Stimulated activated CD8-positive, alpha-beta memory T cell treated with anti-CD3 and anti-CD28 coated beads, Interleukin-12 subunit alpha, Interleukin-12 subunit beta, amount 100 ng/mL, for 4 hours (primary cell): ENCODE measurements at regions not wholly inside any gene's neighbourhood (a gene's known extent, or its start where the extent isn't known, plus 50 kb on each side); places are given as distances from the start of the nearest gene placed in this dataset.
"Not testable (repeated sequence)": the region's sequence is repeated elsewhere in the genome, so short reads cannot be mapped to it uniquely, and the experiment has no call there.

Source experiments
- DNase-seq: peaks from one replicate; pipeline ENCODE4 v3.0.0-alpha.2; 2020; ENCODE audit warnings: low read depth

DNA sequence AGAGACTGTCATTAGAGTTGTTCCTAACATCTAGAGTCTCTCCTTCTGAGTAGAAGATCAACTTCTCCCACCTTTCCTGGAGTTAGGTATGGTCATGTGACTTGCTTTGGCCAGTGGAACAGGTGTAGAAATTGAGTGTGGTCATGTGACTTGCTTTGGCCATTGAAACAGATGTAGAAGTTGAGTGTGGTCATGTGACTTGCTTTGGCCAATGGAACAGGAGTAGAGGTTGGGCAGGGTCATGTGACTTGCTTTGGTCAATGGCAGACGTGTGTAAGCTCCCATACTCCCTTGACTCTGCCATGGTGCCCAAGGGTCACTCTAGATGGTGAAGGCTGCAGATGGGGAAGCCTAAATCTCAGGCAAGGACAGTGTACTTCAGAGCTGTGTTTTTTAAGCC, 306.0 kb downstream of the NPHP4 start:
- DNase-seq = no peak

DNA sequence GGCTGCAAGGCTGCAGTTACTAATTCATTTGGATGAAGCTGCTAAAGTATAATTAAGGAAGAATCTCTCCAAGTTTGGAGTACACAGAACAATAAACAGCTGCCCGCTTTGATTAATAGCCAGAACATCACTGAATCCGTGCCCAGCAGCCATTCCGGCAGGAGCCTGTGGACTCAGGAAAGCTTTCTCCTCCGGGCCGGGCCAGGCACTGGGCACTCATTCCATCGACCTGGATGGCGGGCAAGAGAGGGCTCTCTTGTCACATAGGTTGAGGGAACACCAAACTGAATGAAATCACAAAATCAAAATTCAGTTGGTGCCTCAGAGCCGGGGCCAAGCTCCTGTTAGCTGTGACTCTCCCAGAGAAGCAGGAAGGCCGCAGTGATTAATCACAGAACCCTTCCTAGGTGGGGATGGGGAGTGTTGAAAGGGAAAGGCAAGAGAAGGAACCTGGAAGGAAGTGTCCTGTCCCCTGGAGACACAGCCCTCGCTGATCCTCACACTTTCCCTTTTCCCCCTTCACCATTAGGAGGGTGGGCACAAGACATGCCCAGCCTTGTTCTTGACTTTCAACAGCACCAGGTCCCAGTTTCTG, 306.7 kb downstream of the NPHP4 start:
- DNase-seq = no peak

DNA sequence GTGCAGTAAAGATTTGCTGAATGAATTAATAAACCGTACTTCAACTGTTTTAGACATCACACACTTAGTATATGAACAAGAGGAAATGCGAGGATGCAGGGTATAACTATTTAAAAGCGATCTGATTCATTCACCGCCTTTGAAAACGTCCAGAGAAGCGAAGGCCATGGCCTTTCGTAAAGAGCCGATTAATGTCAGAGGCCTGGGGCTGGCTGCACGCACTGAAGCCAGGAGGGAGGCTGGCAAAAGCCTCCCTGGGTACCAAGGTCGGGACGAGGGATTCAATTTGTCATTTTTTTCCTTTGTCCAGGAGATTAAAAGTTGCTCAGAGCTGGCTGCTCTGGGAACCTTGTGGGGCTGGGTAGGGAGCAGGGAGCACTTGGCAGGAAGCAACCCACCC, 307.4 kb downstream of the NPHP4 start:
- DNase-seq = no peak

DNA sequence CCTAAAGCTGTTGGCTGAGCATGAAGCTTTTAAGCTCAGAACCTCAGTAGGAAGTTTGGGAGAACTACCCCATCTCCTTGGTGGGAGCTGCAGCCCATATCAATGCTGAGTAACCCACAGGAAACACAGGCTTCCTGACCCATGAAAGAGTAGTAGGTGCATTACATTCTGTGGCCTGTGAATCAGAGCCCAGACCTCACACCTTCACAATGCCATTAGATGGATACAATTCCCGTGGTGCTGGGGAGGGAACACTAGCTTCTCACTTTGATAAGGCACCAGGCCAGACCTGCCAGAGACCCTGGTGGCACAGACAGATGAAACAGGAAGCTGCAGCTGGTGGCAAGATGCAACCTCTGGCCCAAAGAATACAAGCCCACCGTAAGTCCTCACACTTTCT, 308.8 kb downstream of the NPHP4 start:
- DNase-seq = no peak

DNA sequence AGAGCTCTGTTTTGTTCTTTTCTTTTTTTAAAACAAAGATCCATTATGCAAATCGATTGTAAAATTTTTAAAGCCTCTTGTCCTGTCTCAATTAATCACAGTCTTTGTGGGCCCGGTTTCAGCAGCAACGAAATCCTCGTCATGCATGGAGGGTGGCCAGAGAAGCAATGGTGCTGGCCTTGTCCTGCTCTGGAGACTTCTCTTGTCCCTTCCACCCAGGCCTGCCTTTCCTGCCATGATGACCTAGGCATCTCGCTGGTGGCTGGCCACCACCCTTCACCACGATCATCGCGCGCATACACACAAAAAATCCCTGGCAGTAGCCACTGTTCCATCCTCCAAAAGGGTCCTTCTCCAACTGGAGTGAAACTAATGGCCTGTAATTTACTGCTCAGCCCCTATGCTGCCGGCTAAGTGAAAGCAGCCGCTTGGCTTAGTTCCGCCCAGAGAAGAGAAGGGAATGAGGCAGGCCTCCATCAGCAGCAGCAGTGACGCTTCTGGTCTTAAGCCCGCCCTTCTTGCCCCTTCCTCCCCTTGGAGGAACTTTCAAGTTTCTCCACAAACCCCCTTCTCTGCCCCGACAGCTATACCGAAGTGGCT, 309.5 kb downstream of the NPHP4 start:
- no peak for DNase-seq

DNA sequence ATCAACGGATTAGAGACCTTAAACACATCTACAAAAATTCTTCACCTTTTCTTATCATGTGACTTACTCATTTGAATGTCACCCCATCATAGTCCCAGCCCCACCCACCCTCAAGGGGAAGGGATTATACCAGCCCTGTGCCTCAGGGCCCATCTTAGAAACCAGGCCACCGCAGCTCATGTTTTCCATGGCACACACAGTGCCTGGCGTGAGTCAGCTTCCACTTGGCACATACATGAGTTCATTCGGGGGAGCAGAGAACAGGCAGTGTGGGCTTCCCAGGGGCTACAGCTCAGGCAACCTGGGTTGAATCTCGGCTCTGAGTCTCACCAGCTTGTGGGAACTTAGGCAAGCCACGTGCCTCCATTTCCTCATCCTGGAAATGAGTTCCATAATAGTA, 310.6 kb downstream of the NPHP4 start:
- no peak for DNase-seq

DNA sequence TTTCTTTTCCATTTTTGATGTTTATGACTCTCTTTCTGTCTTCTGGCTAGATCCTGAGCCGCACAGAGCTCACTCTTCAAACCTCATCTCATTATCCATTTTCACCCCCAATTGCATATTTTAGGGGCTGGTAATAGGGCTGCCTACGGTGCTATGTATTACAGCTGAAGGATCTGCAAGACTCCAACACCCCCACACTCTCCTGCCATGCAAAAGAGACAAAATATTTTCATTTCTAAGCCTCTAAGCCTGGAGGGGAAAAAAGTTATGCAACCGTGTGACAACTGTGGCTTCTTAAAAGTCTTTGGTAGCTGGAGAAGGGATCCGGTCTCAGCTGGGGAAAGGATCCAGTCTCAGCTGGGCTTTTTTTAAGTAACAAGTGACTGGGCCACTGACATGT, 311.6 kb downstream of the NPHP4 start:
- no peak for DNase-seq

DNA sequence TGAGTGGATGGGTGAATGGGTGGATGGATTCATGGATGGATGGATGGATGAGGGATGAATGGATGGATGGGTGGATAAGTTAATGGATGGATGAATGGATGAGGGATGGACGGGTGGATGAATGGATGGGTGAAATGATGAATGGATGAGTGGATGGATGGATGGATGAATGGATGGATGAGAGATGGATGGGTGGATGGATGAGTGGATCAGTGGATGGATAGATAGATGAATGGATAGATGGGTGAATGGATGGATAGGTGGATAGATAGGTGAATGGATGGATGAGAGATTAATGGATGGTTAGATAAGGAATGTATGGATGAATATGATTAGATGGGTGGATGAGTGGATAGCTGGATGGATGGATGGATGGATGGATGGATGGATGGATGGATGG, 313.5 kb downstream of the NPHP4 start:
- no peak for DNase-seq

DNA sequence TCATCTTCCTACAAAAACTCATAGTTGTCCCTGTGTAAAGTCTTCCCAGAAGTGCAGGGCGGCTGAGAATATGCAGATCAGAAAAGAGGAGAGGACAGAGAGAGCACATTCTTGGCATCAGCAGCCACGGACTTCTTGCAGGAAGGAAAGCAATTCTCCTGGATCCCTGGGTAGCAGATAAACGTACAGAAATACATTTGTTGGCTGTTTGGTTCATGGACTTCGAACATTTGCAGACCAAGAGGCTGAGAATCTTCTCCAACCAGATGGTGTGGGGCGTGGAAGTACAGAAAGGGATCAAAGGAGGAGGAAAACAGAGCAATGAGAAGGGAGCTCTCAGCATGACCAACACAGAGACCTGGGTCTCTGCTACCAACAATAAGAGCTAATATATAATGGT, 319.9 kb downstream of the NPHP4 start:
- DNase-seq = not testable (repeated sequence)

DNA sequence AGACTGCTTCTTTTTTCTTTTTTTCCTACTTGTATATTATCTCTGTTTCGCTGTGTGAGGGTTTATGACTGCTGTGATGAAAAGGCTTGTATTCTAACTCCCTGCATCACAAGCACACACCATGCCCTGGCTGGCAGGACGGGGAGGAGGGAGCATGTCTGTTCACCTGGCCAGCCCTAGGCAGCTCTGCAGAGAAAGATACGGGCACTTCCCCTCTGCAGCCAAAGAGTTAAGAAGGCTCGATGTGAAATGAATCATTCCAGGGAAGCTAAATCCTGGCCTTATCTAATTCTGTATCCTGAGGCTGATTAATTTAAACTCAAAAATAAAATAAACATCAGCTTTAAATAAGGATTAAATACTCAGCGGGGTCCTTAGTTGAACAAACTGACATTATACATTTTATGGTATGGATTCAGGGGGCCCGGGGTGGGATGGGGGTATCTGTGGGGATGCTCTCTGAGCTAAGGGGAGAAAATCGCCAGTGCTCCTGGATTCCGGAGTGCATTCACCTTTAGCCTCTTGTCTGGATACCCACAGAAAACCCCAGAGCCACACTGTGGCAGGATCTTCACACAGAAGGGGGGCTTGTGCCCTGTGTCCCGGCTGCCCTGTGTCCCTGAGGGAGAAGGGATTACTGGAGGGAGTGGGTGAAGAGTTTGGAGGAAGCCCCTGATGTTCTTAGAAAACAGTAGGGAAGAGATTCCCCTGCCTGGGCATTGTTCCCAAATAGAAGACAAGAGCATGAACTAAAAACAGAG, 321.5 kb downstream of the NPHP4 start:
- no peak for DNase-seq

DNA sequence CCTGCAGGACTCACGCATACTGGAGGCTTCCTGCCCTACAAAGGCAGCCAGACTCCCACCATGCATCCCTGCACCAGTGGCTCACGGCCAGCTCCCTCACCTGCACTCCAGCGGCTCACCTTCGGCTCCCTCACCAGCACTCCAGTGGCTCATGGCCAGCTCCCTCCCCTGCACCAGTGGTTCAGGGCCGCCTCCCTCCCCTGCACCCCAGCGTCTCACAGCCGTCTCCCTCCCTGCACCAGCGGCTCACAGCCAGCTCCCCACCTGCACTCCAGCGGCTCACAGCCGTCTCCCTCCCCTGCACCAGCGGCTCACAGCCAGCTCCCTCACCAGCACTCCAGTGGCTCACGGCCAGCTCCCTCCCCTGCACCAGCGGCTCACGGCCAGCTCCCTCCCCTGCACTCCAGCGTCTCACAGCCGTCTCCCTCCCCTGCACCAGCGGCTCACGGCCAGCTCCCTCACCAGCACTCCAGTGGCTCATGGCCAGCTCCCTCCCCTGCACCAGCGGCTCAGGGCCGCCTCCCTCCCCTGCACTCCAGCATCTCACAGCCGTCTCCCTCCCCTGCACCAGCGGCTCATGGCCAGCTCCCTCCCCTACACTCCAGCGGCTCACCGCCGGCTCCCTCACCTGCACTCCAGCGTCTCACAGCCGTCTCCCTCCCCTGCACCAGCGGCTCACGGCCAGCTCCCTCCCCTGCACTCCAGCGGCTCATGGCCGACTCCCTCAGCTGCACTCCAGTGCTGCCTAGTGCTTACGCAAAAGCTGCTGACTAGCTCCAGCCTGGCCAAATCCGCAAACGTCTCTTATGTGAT, 324.5 kb downstream of the NPHP4 start:
- no peak for DNase-seq

DNA sequence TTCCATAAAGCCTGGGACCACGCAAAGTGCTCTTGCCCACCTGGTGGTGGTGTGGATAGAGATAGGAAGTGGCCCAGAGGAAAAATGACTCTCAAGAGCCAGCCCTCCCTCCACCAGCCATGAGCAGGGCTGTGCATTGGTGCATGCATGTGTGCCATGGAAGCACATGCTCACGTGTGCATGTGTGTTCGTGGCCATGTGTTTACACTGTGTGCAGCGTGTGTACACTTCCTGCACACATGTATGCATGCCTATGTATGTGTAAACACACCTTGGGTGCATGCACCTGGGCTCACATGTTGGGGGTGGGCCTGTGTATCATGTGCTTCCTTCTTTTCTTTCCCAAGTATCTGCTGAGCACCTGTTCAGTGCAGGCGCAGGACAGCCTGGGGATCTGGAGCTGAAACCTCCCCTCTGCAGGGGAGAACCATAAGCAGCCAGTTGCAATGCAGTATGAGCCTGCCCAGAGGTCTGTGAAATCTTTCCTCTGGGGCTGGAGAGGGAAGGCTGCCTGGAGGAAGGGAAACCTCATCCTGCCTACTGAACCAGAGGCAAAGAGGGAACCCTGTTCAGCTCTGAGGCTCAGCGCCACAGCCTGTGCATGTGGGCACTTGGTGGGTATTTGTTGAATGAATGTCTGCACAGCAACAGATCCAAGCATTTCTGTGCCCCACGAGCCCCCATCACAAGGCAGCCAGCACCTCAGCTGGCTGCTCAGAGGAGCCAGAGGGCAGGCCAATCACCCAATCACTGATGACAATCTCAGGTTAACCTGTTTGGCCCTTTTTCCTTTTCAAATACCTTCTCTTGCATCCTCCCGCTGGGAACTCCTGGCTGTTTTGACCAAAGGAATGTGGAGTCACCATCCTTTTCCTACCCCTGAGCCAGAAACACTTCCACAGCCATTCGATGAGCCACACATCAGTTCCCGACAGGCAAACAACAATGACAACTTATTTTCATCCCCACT, 327.0 kb downstream of the NPHP4 start:
- no peak for DNase-seq

DNA sequence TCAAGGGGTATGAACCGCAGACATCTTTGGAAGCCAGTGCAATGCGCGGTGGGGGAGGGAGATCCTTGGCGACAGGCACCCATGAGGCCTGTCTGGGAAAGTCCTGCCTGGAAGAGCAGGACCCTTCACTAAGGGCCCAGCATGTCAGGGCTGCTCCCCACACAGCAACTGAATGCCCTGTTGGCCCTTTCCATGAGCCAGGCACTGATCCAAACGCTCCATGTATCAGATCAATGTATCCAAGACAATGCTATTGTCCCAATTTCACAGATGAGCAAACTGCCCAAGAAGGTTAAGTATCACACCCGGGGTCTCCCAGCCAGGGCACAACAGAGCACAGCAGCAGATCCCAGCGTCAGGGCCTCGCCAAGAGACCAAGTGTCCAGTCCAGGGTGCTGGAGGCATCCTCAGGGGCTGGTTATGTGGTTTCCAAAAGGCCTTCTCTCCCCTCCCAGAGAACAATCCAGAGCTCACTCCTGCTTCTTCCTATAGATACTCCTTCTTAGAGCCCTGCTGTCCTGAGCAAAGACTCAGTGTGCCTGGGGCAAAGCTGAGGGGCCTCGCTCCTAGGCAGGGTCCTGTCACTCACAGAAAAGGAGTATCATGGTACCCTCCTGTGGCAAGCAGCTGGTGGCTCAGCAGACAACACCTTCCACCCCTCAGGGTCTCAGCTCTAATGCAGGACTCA, 328.0 kb downstream of the NPHP4 start:
- no peak for DNase-seq

DNA sequence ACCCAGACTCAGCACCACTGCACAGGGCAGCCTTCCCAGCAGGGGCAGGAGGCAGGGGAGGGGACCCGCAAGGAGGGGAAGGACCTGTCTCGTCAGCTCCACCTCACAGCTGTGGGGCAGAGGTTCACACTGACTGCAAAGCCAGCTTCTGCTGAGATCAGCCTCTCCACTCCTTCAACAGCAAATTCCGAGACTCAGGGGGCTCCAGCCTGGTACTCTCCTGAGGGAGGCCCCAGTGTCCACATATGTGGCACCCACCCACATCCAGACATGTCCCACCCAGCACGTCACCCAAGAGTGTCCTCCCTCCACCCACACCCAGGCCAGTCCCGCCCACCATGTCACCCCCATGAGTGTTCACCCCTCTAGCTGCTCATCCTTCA, 329.5 kb downstream of the NPHP4 start:
- DNase-seq = no peak

DNA sequence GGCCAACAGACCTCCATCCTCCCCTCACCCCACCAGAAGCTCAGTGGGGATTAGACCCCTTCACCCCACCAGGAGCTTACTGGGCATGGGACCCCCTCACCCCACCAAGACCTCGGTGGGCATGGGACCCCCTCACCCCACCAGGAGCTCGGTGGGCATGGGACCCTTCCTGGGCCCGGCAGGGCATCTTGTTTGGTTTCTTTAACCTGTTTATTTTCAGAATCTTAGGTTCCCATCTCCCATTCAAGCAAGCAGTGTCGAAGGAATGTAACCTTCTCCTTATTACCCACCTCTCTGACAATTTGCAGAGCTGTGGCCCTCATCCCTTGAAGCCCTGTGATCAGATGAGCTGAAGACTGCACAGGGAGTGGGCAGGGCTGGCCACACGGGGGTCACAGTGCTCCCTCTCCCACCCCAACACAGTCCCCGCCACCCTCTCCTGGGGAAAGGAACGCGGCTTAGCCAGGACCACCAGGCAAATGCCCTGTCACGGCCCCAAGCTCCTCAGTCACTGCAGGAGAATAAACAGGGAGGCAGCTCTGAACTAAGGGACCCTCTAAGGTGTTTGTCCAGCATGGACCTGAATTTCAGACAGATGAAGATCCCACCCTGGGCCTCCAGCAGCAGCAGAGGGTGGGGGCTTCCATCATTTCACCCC, 330.0 kb downstream of the NPHP4 start:
- DNase-seq = no peak

DNA sequence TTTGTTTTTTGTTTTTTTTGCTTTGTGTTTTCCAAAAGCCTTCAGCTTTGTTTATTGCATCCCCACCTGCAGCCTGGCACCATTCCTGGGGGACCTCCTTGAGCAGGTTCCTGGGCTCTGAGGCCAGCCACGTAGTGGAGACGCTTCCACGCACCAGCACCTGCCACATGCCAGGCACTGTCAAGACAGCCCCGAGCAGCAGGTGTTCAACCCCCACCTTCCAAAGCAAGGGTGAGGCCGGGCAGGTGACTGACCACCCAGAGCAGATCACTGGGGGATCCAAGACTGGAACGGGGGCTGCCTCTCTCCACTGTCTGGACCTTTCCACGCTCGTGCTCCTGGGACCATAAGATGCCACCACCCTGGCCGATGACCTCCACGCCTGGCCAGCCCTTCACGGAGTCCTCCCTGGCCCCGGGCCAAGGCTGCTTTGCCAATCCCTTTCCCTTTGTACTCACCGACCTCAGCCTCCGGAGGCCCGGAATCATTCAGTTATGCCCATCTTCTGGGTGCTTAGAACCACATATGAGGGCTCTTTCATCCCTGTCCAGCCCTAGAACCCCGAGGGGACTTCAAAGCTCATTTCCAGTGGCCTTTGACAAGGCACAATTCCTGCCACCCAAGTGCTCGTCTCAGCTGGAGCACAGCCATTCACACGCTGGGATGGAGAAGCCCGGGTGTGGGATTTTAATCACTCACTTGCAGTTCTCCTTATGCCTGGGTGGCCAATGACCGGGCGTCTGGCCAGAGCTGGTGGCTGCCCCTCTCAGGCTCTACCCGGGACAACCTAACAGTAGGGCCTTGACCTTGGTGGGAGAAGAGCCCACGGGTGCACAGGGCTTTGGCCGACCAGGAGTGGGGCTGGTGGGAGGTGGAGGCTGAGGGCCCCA, 330.8 kb downstream of the NPHP4 start:
- DNase-seq = no peak

DNA sequence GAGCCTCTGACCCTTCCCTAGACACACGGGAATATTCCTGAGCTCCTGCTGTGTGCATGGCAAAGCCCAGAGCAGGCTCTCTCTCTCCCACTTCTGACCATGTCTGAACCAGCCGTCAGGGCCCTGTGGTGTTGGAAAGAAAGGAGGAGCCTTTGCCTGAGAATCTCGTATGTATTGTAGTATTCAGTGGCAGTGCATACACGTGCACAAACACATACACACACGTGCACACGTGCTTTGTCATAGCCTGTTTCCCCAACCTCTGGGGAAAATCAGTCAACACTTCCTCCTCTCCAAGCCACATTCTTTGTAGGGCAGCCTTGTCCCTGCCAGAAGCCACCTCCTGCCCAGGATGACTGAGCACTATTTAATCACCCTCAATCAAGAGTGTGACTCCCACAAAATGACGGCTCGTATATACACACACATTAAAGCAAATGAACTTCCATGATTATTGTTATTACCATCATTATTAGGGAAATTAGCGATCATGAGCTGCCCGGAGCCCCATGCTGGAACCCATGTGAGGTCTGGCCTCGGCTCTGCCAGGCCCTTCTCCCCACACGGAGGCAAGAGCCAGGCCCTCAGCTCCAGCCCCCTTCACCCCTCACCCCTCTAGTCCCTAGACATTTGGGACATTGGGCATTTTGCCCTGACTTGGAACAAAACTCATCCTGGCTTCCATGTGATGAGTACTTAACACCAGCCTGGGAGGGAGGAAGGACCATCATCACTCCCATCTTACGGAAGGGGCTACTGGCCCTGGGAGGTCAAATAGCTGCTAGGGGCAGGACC, 331.9 kb downstream of the NPHP4 start:
- DNase-seq = no peak

DNA sequence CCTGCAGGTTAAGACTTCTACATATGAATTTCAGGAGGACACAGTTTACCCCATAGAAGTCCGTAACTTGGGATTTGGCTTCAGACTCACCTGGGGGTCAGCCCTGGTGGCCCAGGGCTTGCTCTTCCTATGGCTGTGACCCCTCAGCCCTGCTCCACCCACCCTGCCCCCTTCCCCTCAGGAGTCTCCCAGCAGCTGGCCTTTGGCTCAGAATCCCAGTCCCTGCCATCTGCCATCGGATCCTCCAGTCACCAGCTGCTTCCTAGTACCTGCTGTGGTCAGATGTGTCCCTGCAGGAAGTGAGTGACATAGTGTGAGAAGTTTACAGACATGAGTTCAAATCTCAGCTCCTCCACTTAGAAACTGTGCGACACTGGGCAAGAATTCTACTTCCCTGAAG, 332.6 kb downstream of the NPHP4 start:
- no peak for DNase-seq
